ENCODE measurements at regions not wholly inside any gene's neighbourhood (a gene's known extent, or its start where the extent isn't known, plus 50 kb on each side); places are given as distances from the start of the nearest gene placed in this dataset.

DNA sequence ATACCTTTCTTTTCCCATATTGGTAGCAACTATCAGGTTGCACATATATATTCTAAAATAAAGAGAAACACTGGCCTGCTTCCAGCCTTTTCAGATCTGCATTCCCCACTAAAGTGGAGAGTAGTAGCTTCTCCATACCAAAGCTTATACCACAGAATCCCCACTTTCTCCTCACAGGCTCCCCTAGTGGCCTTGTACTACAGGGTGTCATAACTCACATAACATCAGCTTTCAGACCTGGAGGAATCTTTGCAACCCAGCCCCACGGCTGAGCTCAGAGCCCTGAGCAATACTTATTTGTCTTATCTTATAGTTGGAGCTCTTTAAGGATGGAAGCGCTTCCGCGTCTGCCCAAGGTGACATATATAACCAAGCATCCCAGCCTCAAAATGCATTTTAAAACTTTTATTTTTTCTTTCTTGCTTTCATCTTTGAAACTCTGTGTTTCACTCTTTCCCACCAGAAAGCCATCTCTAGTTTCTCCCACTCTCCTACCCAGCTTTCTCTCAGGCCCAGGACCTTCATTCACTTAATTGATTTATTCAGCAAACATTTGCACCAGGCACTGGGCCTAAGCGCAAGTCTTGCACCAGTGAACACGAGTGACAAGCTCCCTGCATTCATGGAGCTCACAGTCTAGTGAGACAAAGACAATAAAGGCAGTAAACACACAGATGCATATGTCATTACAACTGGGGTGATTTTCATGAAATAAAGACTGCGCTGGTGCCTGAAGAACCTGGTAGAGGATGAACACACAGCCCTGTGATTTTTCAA is 254.7 kb downstream of the IPO8 start:
- in situ Hi-C loops (cut with MboI; ENCODE audit: low sequenced_read_pairs) = no loop called here

GRCh38 chr12:30439201-30439600 is 256.5 kb downstream of the IPO8 start:
- in situ Hi-C loops (cut with MboI; ENCODE audit: low sequenced_read_pairs) = no loop called here

GRCh38 chr12:30438601-30439041 is 257.0 kb downstream of the IPO8 start:
- in situ Hi-C loops (cut with MboI; ENCODE audit: low sequenced_read_pairs) = no loop called here

- in situ Hi-C loops (cut with MboI; ENCODE audit: low sequenced_read_pairs) = no loop called here
Measured at GRCh38 chr12:30437616-30438015, 258.1 kb downstream of the IPO8 start.

DNA sequence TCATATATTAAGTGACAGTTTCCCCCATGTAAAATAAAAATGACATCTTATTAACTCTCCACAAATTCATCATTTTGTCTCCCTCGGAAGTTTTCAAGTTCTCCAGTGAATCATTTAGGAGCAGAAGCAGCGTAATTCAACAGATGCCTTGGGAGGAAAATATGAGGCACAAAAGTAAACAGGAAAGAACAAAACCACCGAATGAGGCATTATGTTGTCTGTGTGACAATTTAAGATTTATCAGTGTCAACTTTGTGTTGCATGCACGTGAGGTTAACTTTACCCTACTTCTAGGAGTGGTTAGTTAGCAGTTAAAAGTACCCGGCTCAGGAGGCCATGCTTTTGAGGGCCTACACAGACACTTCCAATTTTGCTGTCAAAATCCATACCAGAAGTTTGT is 258.6 kb downstream of the IPO8 start:
- in situ Hi-C loops (cut with MboI; ENCODE audit: low sequenced_read_pairs) = no loop called here

DNA sequence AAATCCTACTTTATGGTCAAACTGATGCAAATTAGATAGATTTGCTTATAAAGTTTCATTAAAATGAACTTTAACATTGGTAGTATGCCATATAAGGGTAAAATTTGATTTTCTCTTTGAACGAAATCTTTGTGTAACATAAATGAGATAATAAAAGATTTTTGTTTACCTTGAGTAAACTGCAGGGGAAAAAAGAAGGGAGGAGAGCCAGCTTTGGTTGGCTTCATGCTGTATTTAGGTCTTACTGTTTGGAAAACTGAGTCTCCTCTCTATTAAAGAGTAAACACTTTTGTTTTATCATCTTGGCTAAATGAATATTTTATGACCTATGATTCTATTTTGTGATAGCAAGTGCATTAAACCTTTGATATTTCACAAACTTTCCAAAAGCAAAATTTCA is 267.6 kb downstream of the IPO8 start:
- in situ Hi-C loops (cut with MboI; ENCODE audit: low sequenced_read_pairs) = no loop called here

GRCh38 chr12:30427555-30427954 is 268.1 kb downstream of the IPO8 start:
- in situ Hi-C loops (cut with MboI; ENCODE audit: low sequenced_read_pairs) = no loop called here

- in situ Hi-C loops (cut with MboI; ENCODE audit: low sequenced_read_pairs) = no loop called here
Measured at GRCh38 chr12:30425445-30425844, 270.2 kb downstream of the IPO8 start.

GRCh38 chr12:30423330-30423729 is 272.3 kb downstream of the IPO8 start:
- in situ Hi-C loops (cut with MboI; ENCODE audit: low sequenced_read_pairs) = no loop called here

DNA sequence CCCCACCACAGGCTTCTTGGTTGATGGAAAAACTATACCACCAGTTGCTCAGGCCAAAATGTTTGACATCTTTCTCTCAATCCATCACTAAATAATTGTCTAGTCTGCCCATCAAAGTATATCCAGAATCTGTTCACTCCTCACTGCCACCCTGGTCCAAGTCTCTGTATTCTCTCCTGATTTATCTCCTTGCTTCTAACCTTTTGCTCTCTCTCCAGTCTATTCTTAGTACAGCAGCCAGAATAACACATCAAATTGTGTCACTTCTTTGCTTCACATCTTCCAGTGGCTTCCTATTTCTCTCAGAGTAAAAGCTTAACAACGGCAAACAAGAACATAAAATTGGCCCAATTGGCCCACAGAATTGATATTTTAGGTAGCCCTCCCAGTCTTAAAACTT is 272.8 kb downstream of the IPO8 start:
- in situ Hi-C loops (cut with MboI; ENCODE audit: low sequenced_read_pairs) = no loop called here

DNA sequence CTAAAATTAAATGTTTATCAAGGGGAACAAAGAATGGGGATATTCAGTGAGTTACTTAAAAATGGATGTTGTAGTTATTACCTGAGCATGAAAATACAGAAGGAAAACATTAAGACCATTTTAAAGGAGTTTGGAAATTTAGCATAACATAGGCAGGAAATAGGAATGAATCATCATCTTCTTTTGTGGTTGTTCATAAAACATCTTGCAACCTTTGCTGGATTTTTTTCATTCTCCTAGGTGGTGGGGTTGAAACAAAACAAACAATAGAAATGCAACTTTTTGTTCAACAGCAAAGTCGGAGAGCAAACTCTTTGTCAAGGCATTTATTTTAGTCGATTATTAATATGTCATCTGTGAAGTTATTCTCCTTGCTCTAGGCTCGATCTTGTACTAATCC is 275.1 kb downstream of the IPO8 start:
- in situ Hi-C loops (cut with MboI; ENCODE audit: low sequenced_read_pairs) = no loop called here

GRCh38 chr12:30417697-30418231 is 277.9 kb downstream of the IPO8 start:
- in situ Hi-C loops (cut with MboI; ENCODE audit: low sequenced_read_pairs) = no loop called here

GRCh38 chr12:30416631-30417030 is 279.0 kb downstream of the IPO8 start:
- in situ Hi-C loops (cut with MboI; ENCODE audit: low sequenced_read_pairs) = no loop called here

- in situ Hi-C loops (cut with MboI; ENCODE audit: low sequenced_read_pairs) = no loop called here
Measured at GRCh38 chr12:30415777-30416176, 279.9 kb downstream of the IPO8 start.

GRCh38 chr12:30414507-30414906 is 281.2 kb downstream of the IPO8 start:
- in situ Hi-C loops (cut with MboI; ENCODE audit: low sequenced_read_pairs) = no loop called here

DNA sequence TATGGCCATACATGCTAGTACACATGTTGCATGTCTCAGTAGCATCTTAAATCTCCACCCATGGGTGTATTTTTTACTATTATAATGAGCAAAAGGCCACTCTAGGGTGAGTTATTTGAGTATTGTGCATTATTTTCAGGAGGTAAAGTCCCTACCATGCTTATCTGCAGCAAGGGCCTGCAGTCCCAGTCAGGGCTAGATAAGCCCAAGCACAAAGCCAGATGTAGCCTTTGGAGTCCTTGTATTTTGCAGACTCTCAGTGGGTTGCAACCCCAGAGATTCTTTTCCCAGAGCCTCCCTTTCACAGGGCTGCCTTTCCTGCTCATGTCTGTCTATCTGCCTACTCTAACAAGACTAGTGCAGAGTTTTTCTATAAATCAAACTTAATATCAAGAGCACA is 295.3 kb downstream of the IPO8 start:
- in situ Hi-C loops (cut with MboI; ENCODE audit: low sequenced_read_pairs) = no loop called here

- in situ Hi-C loops (cut with MboI; ENCODE audit: low sequenced_read_pairs) = no loop called here
Measured at GRCh38 chr12:30399859-30400258, 295.8 kb downstream of the IPO8 start.

- in situ Hi-C loops (cut with MboI; ENCODE audit: low sequenced_read_pairs) = no loop called here
Measured at GRCh38 chr12:30396576-30396975, 299.1 kb downstream of the IPO8 start.

- in situ Hi-C loops (cut with MboI; ENCODE audit: low sequenced_read_pairs) = no loop called here
Measured at GRCh38 chr12:30395190-30395589, 300.5 kb downstream of the IPO8 start.

- in situ Hi-C loops (cut with MboI; ENCODE audit: low sequenced_read_pairs) = no loop called here
Measured at GRCh38 chr12:30391766-30392366, 303.8 kb downstream of the IPO8 start.

DNA sequence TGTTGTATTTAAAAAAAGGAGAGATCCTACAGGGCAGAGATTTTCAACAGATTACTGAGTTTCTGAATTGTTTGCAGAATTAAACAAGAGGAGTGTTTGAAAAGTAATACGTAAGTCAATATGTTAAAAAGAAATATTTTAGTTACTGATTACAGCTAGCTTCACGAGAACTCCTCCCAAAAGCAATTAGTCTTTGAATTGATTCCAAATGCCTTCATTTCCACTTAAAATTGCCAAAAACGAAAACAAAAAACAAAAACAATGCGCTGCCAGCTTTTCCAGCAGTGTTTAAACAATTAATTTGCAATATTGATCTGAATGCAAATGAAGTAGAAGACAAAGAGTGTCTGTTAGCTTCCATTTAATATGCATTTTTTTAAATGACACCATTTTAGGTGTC is 310.0 kb downstream of the IPO8 start:
- in situ Hi-C loops (cut with MboI; ENCODE audit: low sequenced_read_pairs) = no loop called here

- in situ Hi-C loops (cut with MboI; ENCODE audit: low sequenced_read_pairs) = no loop called here
Measured at GRCh38 chr12:30384976-30385375, 310.7 kb downstream of the IPO8 start.

Data from HL-60/S4 (cell line).